ENCODE measurements at regions not wholly inside any gene's neighbourhood (a gene's known extent, or its start where the extent isn't known, plus 50 kb on each side); places are given as distances from the start of the nearest gene placed in this dataset.

DNA sequence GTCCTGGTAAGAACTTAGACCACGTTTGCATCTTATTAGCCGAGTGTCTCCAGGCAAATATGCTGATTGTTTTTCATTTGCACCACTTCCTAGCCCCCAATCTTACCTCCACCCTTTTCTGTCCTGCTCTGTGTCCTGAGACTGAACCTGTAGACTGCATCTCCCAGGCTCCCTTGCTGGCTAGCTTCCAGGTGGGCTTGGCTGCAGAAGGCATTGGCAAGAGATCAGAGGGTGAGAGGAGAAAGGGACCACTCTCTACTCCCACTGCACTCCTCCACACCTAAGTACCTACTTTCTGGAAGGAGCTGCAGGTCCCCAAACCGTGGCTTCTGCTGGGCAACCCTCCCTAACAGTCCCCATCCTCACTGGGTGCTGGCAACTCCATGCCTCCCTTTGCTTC, 59.9 kb upstream of the XPA start:
- TF ChIP-seq TAF1 (IDR thresholded peaks at IDR 0.05; ENCODE audit: borderline replicate concordance, insufficient read depth, low read length) = no peak
- TF ChIP-seq SIN3A (IDR thresholded peaks at IDR 0.05; ENCODE audit: borderline replicate concordance, insufficient read depth, low read length) = no peak
- no peak for TF ChIP-seq POLR2AphosphoS5 (IDR thresholded peaks at IDR 0.05; ENCODE audit: low read depth, low read length)
- TF ChIP-seq FOXP2 (optimal IDR thresholded peaks at IDR 0.05; ENCODE audit: borderline replicate concordance, extremely low read depth, extremely low read length, insufficient read depth) = no peak
- TF ChIP-seq, protein P1, sequence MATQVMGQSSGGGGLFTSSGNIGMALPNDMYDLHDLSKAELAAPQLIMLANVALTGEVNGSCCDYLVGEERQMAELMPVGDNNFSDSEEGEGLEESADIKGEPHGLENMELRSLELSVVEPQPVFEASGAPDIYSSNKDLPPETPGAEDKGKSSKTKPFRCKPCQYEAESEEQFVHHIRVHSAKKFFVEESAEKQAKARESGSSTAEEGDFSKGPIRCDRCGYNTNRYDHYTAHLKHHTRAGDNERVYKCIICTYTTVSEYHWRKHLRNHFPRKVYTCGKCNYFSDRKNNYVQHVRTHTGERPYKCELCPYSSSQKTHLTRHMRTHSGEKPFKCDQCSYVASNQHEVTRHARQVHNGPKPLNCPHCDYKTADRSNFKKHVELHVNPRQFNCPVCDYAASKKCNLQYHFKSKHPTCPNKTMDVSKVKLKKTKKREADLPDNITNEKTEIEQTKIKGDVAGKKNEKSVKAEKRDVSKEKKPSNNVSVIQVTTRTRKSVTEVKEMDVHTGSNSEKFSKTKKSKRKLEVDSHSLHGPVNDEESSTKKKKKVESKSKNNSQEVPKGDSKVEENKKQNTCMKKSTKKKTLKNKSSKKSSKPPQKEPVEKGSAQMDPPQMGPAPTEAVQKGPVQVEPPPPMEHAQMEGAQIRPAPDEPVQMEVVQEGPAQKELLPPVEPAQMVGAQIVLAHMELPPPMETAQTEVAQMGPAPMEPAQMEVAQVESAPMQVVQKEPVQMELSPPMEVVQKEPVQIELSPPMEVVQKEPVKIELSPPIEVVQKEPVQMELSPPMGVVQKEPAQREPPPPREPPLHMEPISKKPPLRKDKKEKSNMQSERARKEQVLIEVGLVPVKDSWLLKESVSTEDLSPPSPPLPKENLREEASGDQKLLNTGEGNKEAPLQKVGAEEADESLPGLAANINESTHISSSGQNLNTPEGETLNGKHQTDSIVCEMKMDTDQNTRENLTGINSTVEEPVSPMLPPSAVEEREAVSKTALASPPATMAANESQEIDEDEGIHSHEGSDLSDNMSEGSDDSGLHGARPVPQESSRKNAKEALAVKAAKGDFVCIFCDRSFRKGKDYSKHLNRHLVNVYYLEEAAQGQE (IDR thresholded peaks at IDR 0.05; ENCODE audit: insufficient read depth in 1 of 2, low read depth in 2 of 2, low read length in 2 of 2) = no peak

DNA sequence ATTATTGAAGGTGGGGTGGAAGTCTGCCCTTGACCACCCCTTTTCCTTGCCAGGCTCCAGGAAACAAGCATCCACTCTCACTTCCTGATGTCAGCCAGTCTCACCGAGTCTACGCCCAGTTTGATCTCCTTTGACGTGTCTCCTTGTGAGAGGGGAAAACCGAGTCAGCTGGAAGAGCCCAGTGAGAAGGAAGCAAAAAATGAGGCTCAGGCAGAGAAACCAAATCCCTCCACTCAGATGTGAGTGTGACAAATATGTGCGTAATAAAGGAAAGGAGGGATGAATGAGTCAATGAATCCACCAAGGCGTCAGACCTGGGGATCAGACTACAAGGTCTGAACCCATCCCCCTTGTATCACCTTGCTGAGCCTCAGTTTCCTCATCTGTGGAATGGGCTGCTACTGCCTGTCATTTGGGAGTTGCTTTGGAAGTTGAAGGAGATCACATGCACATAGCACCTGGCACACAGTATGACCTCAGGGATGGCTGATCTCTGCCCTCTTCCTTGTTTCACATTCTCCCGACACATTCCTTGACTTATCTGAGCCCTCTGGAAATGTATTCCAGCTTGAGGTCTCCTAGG, 61.3 kb upstream of the XPA start:
- TF ChIP-seq SIN3A (IDR thresholded peaks at IDR 0.05; ENCODE audit: borderline replicate concordance, insufficient read depth, low read length) (no peak), TAF1 (IDR thresholded peaks at IDR 0.05; ENCODE audit: borderline replicate concordance, insufficient read depth, low read length) (no peak), FOXP2 (optimal IDR thresholded peaks at IDR 0.05; ENCODE audit: borderline replicate concordance, extremely low read depth, extremely low read length, insufficient read depth) (no peak), POLR2AphosphoS5 (IDR thresholded peaks at IDR 0.05; ENCODE audit: low read depth, low read length) (no peak)

DNA sequence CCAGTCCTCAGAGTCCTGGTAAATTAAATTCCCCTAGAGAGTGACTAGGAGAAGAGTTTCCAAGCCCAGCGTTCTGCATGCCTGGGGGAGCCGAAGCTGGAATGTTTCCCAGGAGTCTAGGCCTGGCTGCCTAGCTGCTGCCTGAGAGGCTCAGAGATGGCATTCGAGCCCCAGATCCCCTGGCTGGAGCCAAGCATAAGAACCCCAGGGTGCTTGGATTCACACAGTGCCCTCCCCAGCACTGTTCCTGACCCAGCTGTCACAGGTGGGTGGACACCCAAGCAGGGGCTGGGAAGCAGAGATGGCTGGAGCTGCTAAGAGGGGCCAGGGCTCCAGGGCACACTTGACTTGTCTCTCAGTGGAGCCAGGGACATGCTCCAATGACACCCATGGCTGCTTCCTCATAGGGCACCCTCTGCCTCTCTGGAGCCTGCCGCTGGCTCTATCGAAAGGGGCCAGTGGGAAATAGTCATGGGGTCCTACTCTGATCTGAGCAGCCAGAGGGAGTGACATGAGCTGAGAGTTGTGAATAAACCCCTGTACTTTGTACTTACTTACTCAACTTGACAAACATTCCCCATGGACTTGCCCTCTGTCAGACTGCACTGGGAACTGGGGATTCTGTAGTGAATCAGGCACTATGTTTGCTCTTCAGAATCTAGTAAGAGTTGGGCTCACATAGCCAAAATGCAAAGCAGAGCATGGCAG, 62.6 kb upstream of the XPA start:
- TF ChIP-seq POLR2AphosphoS5 (IDR thresholded peaks at IDR 0.05; ENCODE audit: low read depth, low read length) (no peak), SIN3A (IDR thresholded peaks at IDR 0.05; ENCODE audit: borderline replicate concordance, insufficient read depth, low read length) (no peak), TAF1 (IDR thresholded peaks at IDR 0.05; ENCODE audit: borderline replicate concordance, insufficient read depth, low read length) (no peak), FOXP2 (optimal IDR thresholded peaks at IDR 0.05; ENCODE audit: borderline replicate concordance, extremely low read depth, extremely low read length, insufficient read depth) (no peak)
- TF ChIP-seq, protein P1 (IDR thresholded peaks at IDR 0.05; ENCODE audit: insufficient read depth in 1 of 2, low read depth in 2 of 2, low read length in 2 of 2) = no peak

- TF ChIP-seq SIN3A (IDR thresholded peaks at IDR 0.05; ENCODE audit: borderline replicate concordance, insufficient read depth, low read length) (no peak), POLR2AphosphoS5 (IDR thresholded peaks at IDR 0.05; ENCODE audit: low read depth, low read length) (no peak), FOXP2 (optimal IDR thresholded peaks at IDR 0.05; ENCODE audit: borderline replicate concordance, extremely low read depth, extremely low read length, insufficient read depth) (no peak), TAF1 (IDR thresholded peaks at IDR 0.05; ENCODE audit: borderline replicate concordance, insufficient read depth, low read length) (no peak)
- TF ChIP-seq, protein P1 (IDR thresholded peaks at IDR 0.05; ENCODE audit: insufficient read depth in 1 of 2, low read depth in 2 of 2, low read length in 2 of 2) = no peak
Measured at GRCh38 chr9:97761056-97761598, 64.0 kb upstream of the XPA start.

DNA sequence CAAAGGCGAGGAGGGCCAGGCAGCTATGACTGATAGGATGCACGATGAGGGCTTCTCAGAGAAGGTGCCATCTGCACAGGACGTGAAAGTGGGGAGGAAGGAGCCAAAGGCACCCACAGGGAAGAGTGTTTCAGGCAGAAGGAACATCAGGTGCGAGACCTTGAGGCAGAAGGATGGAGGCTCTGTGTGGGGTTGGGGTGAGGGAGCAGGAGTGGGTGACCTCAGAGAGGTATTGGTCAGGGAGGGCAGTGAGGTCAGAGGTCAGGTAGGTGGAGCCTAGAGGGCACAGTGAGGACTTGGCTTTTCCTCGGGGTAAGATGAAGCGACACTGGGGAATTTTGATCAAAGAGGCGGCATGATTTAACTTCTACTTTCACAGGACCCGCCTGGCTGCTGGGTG, 64.7 kb upstream of the XPA start:
- TF ChIP-seq SIN3A (IDR thresholded peaks at IDR 0.05; ENCODE audit: borderline replicate concordance, insufficient read depth, low read length) (no peak), FOXP2 (optimal IDR thresholded peaks at IDR 0.05; ENCODE audit: borderline replicate concordance, extremely low read depth, extremely low read length, insufficient read depth) (no peak), TAF1 (IDR thresholded peaks at IDR 0.05; ENCODE audit: borderline replicate concordance, insufficient read depth, low read length) (no peak), POLR2AphosphoS5 (IDR thresholded peaks at IDR 0.05; ENCODE audit: low read depth, low read length) (no peak)
- TF ChIP-seq, protein P1 (IDR thresholded peaks at IDR 0.05; ENCODE audit: insufficient read depth in 1 of 2, low read depth in 2 of 2, low read length in 2 of 2) = no peak

All from PFSK-1 (cell line).